GM08714 (cell line): ENCODE measurements at regions not wholly inside any gene's neighbourhood (a gene's known extent, or its start where the extent isn't known, plus 50 kb on each side); places are given as distances from the start of the nearest gene placed in this dataset.

Experiments
- H3K4me3 ChIP-seq: fragments of 200-500 bp; sonication (Bioruptor generic); 2 replicates; pipeline ENCODE4 v1.5.1; 2014; ENCODE audit warnings: mild to moderate bottlenecking, low read length, inconsistent platforms
- ZNF274 ChIP-seq: IDR thresholded peaks from 2 replicates; pipeline ENCODE4 v1.6.1; 2012; ENCODE audit warnings: mild to moderate bottlenecking, low read depth, low read length

DNA sequence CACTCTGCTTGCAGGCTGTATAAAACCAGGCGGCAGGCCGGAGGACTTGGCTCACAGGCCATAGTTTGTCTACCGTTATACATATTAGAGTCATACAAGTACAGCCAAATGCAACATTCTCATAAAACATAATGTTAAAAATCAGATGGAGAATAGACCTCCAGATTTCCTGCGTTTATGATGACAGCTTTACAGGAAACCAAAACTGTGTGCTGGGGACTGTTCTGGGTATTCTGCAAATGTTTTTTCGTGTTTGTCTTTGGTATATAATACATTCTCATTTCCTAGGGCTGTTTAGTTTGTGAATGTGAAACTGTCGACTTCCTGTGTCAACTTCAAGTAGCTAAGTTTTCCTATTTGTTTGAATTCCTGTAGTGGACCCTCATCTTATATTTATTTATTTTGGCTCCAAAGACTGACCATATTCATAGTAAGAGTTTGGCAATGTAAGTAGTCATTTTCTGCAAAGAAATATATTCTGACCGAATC is 79.5 kb upstream of the FAM9C start:
- TF ChIP-seq ZNF274, result no peak
- no peak overlapping the region for H3K4me3 ChIP-seq

DNA sequence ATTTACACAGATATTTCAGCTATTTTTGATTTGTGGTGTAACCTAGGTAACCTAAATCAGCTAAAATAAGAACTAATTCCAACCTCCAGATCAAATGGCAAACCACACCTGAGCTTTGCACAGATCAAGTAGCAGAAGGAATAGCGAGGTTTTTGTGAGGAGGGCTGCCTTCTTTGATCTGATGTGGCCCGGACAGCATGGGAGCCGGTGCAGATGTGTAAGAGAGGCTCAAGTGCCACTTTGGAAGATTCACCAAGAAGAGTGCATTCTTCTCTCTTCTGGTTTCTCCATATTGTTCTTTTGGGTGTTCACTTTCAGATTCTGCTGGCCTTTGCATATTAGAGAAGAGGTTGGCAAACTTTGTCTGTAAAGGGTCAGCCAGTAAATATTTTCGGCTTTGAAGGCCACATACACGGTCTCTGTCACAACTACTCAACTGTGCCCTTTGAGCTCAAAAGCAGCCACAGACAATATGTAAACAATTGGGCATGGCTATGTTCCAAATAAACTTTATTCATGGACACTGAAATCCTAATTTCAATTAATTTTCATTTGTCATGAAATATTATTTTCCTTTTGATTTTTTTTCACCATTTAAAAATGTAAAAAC is 78.9 kb upstream of the FAM9C start:
- no peak overlapping the region for H3K4me3 ChIP-seq
- TF ChIP-seq ZNF274, result no peak

DNA sequence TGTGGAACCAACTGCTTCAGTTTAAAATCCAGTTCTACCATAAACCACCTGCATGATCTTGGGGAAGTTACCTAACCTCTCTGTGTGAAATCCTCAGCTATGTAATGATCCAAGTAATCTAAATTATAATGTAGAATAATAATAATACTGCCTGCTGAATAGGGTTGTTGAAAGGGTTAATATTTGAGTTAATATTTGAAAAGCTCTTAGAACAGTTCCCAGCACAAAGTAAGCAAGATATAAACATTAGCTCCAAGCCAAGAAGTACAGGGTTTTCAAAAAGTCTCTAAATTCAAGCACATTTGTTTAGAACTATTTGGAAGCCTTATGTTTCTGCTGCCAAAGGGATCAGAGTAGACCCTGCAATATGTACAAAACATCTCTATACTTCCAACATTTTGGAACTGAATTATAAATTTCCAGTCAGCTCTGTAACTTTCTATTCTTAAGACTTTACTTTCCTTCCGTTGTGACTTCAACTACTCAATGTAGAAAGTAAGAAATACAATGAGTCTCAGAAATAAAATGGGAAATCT is 76.7 kb upstream of the FAM9C start:
- H3K4me3 ChIP-seq, result no peak overlapping the region
- TF ChIP-seq ZNF274, result no peak

DNA sequence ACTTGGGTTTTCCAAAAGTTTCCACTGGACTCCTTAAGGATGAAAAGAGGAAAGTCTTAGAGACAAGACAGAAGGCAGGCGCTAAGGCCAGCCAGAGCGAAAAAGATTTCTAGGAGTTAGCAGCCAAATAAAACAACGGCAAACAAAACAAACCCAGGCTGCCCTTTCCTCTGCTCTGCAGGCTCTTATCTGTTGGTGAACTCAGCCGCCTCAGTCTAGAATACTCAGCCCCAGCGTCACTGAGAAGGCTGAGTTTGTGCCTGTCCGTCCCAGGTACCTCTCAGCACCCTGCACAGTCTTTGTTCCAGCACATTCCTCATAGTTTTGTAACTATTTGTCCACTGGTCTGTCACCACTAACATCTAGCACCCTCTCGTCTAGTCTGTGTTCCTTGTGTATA is 75.6 kb upstream of the FAM9C start:
- H3K4me3 ChIP-seq, result no peak overlapping the region
- no peak for TF ChIP-seq ZNF274

GRCh38 chrX:13119386-13119785 is 75.0 kb upstream of the FAM9C start:
- TF ChIP-seq ZNF274, result no peak
- no peak overlapping the region for H3K4me3 ChIP-seq

DNA sequence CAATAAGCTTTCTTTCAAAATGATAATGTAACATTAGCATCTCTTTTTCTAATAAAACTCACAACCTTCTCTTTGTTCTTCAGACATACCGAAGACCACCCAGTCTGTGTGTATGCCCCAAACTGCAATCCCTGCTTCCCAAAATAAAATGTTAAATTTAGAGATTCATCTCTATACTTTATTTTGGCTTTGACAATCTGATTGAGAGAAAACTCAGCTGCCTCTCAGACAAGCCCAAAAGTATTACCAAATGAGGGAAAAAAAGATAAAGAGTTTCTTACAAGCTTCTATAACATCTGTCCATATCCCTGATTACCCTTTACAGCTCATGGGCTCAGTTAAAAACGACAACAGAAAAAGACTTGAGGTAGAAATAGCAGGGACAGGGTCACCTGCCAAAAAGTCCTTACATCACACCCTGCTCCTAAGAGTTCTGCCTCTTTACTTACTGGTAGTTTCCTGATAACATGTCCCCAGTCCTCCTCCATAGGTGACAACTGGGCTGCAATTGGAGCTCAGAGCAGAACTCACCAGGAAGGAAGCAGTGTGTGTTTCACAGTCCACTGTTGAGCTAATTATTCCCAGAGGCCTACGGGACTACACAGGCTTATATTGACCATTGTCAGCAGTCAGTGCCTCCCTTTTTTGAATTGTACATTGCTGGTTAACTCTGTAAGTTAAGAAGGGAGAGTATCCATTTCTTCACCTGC is 70.9 kb upstream of the FAM9C start:
- TF ChIP-seq ZNF274, result no peak
- H3K4me3 ChIP-seq, result no peak overlapping the region

DNA sequence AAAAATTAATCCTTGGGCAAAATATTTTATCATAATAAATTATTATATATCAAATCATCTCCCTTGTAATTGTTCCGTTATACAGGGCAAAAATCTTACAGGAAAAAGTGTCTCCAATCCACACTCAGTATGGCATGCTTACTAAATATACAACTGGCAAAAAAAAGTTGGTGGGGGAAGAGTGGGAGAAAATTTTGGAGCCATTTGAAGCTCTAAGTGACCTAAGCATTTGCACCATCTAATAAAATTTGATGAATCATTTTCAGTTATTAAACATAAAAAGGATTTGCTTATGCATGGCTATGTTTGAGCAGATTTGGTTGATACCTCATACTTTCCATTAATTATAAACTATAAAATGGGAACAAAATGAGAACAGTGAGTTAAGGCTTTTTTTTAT is 68.1 kb upstream of the FAM9C start:
- TF ChIP-seq ZNF274, result no peak
- no peak overlapping the region for H3K4me3 ChIP-seq

DNA sequence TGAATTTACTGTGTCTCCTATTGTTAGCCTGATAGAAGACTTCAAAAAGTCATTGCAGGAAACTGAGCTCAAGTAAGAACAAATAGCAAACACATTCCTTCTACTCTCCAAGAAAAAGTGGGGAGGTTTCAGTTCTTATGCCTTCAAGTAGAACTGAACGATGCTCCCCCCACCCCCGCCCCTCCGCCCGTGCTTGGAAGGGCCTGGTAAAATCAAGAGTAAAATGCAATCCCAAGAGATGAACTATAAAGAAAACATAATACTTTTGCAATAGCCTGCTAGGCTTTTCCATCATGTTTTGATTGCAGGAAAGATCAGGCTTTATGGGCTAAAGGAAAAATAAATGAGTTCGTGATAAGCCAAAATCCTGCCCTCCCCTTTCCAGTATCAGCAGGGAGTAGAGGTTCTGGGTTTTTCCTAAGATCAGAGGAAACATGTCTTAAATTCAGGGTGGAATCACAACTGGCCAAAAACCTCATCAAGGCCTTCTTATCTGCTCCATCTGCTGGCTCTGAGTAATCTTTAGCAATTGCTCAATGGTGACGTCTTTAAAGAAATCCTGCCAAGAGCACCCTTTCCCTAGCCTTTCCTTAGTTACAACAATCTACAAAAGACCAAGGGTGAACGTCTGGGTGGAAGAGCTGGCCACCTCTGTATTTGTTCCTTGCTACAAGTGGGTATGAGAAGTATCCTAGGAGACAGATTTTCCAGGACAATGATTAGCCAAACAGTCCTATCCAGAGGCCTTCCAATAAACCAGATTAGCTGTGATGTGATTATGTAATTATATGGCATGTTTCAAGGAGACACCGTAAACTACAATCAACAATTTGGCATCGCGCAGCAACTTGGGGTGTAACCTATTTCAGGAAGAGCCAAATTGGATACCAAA is 66.3 kb upstream of the FAM9C start:
- no peak for TF ChIP-seq ZNF274
- H3K4me3 ChIP-seq, result no peak overlapping the region

GRCh38 chrX:13109817-13110216 is 65.4 kb upstream of the FAM9C start:
- no peak for TF ChIP-seq ZNF274
- no peak overlapping the region for H3K4me3 ChIP-seq

- no peak for TF ChIP-seq ZNF274
Observed at GRCh38 chrX:13103914-13104274, 59.5 kb upstream of the FAM9C start.

DNA sequence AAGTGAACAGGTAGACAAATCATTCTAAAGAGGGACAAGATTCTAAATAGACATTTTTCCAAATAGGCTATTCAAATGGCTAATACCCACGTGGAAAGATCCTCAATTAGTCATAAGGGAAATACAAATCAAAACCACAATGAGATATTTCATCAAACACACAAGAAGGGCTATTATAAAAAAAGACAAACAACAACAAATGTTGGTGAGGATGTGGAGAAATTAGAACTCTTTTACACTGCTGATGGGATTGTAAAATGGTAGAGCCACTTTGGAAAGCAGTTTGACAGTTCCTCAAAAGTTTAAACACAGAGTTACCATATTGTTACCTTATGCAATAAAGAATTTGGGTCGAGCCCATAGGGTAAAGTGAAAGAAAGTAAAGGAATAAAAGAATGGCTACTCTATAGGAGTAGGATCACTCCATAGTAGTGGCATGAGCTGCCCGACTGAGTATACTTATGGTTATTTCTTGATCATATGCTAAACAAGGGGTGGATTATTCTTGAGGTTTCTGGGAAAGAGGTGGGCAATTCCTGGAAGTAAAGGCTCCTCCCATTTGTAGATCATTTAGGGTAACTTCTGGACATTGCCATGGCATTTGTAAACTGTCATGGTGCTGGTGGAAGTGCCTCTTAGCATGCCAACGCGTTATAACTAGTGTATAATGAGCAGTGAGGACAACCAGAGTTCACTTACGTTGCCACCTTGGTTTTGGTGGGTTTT is 58.9 kb upstream of the FAM9C start:
- no peak for TF ChIP-seq ZNF274
- H3K4me3 ChIP-seq, result no peak overlapping the region

More at GRCh38 chrX:13103914-13104274, 59.5 kb upstream of the FAM9C start:
- H3K4me3 ChIP-seq, result no peak overlapping the region

DNA sequence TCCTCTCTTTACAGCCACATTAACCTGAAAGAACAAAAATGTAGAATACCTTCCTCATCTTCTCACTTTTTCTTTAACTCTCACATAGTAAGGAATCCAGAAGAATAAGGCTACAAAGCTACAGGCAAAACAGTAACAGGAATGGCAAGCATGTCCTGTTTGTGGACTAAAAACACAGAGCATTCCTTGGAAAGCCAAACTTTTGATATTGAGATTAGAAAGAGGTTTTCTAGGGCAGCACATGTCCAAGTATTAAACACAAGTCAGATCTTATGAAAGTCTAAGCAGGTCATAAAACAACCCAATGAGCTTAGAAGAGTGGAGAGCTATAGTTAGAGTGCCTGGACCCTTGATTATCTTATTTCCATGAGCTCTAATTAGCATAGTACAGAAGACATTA is 58.2 kb upstream of the FAM9C start:
- H3K4me3 ChIP-seq, result no peak overlapping the region
- TF ChIP-seq ZNF274, result no peak

GRCh38 chrX:13101441-13102139 is 57.2 kb upstream of the FAM9C start:
- no peak overlapping the region for H3K4me3 ChIP-seq
- TF ChIP-seq ZNF274, result no peak
